SK-N-SH treated with all-trans-retinoic acid at 6 μM for 48 hours (cell line): ENCODE measurements at regions not wholly inside any gene's neighbourhood (a gene's known extent, or its start where the extent isn't known, plus 50 kb on each side); places are given as distances from the start of the nearest gene placed in this dataset.

Experiments used
- ARNTL ChIP-seq: fragments of 450-650 bp; formaldehyde crosslinking; IDR thresholded peaks from 2 replicates; pipeline ENCODE4 v1.5.0; 2020; ENCODE audit warnings: low read depth, mild to moderate bottlenecking, moderate library complexity, borderline replicate concordance
- CSDC2 ChIP-seq: fragments of 250-450 bp; sonication (Bioruptor Pico); IDR thresholded peaks from 2 replicates; pipeline ENCODE4 v1.5.0; 2020; ENCODE audit warnings: mild to moderate bottlenecking, moderate library complexity
- OSR1 ChIP-seq: fragments of 250-450 bp; sonication (Bioruptor Pico); IDR thresholded peaks from 2 replicates; pipeline ENCODE4 v1.8.0; 2022; ENCODE audit warnings: moderate library complexity, mild to moderate bottlenecking, inconsistent platforms
- PATZ1 ChIP-seq: fragments of 250-450 bp; sonication (Bioruptor Pico); IDR thresholded peaks from 2 replicates; pipeline ENCODE4 v1.8.0; 2020; ENCODE audit warnings: mild to moderate bottlenecking, moderate library complexity, borderline replicate concordance
- SNAI2 ChIP-seq: fragments of 250-450 bp; sonication (Bioruptor Pico); IDR thresholded peaks from 2 replicates; pipeline ENCODE4 v1.5.0; 2020; ENCODE audit warnings: mild to moderate bottlenecking, moderate library complexity
- TCF4 ChIP-seq: fragments of 250-450 bp; sonication (Bioruptor Pico); IDR thresholded peaks from 2 replicates; pipeline ENCODE4 v1.8.0; 2021; ENCODE audit warnings: mild to moderate bottlenecking, moderate library complexity, borderline replicate concordance
- ZFP3 ChIP-seq: fragments of 250-450 bp; sonication (Bioruptor Pico); IDR thresholded peaks from 2 replicates; pipeline ENCODE4 v1.5.0; 2020; ENCODE audit warnings: mild to moderate bottlenecking, moderate library complexity
- ZNF565 ChIP-seq: fragments of 450-650 bp; formaldehyde crosslinking; conservative IDR thresholded peaks from 2 replicates; pipeline ENCODE4 v1.5.0; 2020; ENCODE audit warnings: low read depth, mild to moderate bottlenecking, moderate library complexity

GRCh38 chr3:127452321-127452821, 138.2 kb downstream of the TPRA1 start:
- no peak for TF ChIP-seq CSDC2 (CRISPR knock-in tag)
- no peak for TF ChIP-seq OSR1 (CRISPR knock-in tag)
- TF ChIP-seq TCF4 (CRISPR knock-in tag): no peak
- no peak for TF ChIP-seq ARNTL (CRISPR knock-in tag)
- no peak for TF ChIP-seq ZFP3
- TF ChIP-seq SNAI2 (CRISPR knock-in tag): no peak
- TF ChIP-seq PATZ1 (CRISPR knock-in tag): no peak
- TF ChIP-seq ZNF565 (CRISPR knock-in tag): no peak
